ENCODE measurements at regions not wholly inside any gene's neighbourhood (a gene's known extent, or its start where the extent isn't known, plus 50 kb on each side); places are given as distances from the start of the nearest gene placed in this dataset.

- no peak for DNase-seq
These were observed 164.5 kb downstream of the PIK3R1 start for GRCh38 chr5:68380078-68380477.

GRCh38 chr5:68381060-68381459, 165.5 kb downstream of the PIK3R1 start:
- DNase-seq: no peak

GRCh38 chr5:68381909-68382308, 166.4 kb downstream of the PIK3R1 start:
- DNase-seq: no peak

DNA sequence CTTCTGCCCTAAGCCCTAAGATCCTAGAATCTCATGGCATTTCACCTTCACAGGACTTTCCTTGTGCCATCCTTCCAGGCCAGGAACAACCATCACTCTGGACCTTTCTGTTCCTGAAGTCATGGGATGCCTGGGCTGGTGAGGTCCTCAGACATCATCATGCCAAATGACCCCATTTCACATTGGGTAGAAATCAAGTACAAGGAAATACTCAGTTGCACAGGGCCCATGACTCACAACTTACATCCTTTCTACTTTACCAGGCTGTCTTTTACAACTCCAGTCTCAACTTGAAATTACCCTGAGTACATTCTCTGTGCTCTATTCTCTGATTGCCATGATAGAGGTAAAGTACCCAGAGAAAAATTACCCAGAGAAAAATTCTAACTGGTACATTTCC, 167.1 kb downstream of the PIK3R1 start:
- DNase-seq: no peak

DNA sequence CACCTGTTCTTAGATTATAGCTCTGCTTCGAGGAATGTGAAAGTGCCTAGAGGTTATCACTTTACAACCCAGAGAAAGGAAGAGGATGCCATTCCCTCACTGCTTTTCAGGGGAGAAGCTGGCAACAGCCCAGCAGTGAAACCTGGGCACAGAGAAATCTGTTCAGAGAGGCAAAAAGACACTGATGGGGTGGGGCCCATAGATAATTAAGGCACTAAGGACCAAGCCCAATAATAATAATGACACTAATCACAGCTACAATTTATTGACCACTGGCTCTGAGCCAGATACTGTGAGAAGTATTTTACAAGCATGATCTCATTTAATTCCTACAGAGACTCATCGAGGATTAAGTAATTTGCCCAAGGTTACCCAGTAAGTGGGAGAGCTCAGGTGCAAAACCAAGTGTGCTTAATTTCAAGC, 168.3 kb downstream of the PIK3R1 start:
- no peak for DNase-seq

DNA sequence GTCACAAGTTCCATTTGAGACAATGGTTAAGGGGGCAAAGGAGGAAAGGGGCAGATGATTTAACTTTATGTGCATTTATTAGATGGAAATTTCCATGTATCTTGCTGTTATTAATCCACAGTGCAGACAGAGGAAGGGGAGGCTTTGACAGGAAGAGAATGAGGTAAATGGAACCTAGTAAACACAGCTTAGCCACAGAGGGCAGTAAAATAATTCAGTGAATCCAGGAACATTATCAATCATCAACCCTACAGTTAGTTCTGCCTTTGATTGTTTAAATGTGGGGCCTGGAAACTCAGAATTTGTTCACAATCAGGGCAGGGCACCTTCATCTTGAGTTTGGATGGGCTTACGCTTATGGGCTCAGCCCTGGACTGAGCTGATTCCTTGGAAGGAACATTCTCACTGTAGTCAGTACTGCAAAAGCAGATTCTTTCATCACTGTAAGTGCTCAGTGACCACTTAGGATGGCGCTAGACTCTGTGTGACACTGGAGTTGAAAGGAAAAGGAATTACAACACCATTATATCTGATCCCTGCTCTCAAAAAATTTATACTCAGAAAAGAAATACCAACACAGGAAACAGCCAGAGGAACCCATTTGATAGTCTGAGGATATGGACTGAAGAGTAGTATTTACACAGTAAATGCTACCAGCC, 169.5 kb downstream of the PIK3R1 start:
- no peak for DNase-seq

GRCh38 chr5:68385936-68386335, 170.4 kb downstream of the PIK3R1 start:
- no peak for DNase-seq

- no peak for DNase-seq
These were observed 171.7 kb downstream of the PIK3R1 start for GRCh38 chr5:68387074-68387796.

GRCh38 chr5:68389618-68390017, 174.1 kb downstream of the PIK3R1 start:
- DNase-seq: no peak

- DNase-seq: no peak
These were observed 177.1 kb downstream of the PIK3R1 start for GRCh38 chr5:68392617-68393016.

- DNase-seq: no peak
These were observed 179.7 kb downstream of the PIK3R1 start for GRCh38 chr5:68395302-68395701.

GRCh38 chr5:68395926-68396511, 180.5 kb downstream of the PIK3R1 start:
- no peak for DNase-seq

- DNase-seq: no peak
These were observed 181.2 kb downstream of the PIK3R1 start for GRCh38 chr5:68396722-68397121.

- no peak for DNase-seq
These were observed 182.7 kb downstream of the PIK3R1 start for GRCh38 chr5:68398146-68398812.

GRCh38 chr5:68403301-68403700, 187.7 kb downstream of the PIK3R1 start:
- DNase-seq: no peak

GRCh38 chr5:68404246-68404645, 188.7 kb downstream of the PIK3R1 start:
- no peak for DNase-seq

- no peak for DNase-seq
These were observed 189.6 kb downstream of the PIK3R1 start for GRCh38 chr5:68405026-68405684.

DNA sequence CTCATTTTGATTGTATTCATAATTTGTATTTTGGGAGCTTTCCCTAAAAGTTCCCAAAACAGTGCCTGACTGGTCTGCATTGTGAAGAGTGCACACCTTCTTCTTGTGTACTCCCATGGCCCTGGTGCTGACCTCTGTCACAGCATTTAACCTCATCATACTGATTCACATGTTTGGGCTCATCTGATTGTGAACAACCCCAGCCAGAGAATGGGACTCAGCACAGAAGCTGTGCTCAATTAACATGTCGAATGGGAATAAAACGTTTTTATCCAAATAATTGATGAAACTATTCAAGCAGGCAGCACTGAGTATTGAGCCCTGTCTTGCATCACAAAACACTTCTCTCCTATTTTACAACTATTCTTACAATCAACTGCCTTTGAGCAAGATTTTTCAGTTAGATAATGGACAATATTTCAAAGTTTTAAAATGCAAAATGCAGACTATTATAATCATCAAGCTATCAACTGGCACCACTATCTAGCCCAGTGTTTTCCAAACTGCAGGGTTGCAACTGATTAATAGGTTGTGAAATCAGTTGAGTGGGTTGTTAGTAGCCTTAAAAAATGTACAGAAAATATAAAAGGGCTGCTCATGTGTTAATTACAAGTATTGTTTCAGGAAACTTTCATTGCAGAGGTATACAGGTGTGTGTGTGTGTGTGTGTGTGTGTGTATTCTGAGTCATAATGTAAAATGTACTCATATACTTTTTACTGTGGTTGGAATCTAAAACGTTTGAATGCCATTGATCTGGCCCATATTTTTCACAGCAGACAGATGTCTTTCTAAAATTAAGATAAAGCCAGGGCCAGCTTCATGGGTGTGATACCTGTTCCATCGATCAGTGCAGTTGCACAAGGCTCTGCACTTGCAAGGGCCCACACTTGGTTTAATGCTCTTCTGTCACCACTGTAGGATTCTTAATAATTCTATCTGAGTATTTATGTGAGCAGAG, 190.5 kb downstream of the PIK3R1 start:
- DNase-seq: no peak

DNA sequence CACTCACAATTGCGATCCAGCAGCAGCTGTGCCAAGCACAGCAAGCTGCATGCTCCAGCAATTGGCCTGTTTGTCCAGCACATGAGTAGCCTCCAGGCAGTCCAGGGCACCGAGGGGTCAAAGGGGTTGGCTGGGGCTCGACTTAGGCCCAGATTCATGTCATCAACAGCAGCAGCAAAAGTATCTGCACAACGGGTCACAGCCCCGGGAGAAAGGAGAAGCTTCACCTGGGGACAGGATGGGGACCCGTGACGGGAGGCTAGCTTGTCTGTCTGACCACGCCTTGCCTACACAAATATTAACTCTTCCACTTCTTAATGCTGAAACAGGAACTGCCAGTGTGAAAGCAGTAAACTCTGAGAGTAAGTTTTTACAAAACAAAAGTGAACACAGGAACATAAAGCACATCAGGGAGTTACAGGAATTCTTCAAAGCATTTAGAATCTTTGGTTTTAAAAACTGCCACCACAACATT, 191.2 kb downstream of the PIK3R1 start:
- no peak for DNase-seq

- DNase-seq: no peak
These were observed 192.0 kb downstream of the PIK3R1 start for GRCh38 chr5:68407311-68408239.

Measured in effector CD4-positive, alpha-beta T cell (primary cell).